NCI-H1105 (cell line): ENCODE measurements at regions not wholly inside any gene's neighbourhood (a gene's known extent, or its start where the extent isn't known, plus 50 kb on each side); places are given as distances from the start of the nearest gene placed in this dataset.

Source experiments
- DNase-seq: peaks from one replicate; lab custom pipeline; 2025; lab: John Stamatoyannopoulos, UW

DNA sequence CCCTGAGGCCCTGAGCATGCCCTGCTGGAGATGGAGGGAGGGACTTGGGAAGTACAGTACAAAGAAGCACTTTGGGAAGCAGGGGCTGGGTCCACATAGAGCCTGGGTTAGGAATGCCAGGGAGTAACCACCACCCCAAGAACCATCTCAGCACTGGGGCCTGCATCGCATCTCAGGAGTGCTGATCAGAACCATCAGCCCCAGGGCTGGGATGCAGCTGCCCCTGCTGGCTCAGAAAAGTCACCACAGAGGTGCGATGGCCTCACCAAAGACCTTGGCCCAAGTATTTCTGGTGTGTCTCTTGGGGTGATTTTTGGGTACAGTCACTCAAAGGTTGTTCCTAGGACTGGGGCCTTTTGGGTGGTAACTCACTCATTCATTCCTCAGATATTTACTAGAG is 236.8 kb upstream of the MVB12B start:
- no peak for DNase-seq

- no peak for DNase-seq
Observed at GRCh38 chr9:126093771-126094170, 232.9 kb upstream of the MVB12B start.

- DNase-seq = no peak
Observed at GRCh38 chr9:126095546-126096190, 231.0 kb upstream of the MVB12B start.

- no peak for DNase-seq
Observed at GRCh38 chr9:126096340-126096739, 230.3 kb upstream of the MVB12B start.

GRCh38 chr9:126097679-126098078 is 228.9 kb upstream of the MVB12B start:
- no peak for DNase-seq

GRCh38 chr9:126106404-126106803 is 220.2 kb upstream of the MVB12B start:
- DNase-seq = no peak

DNA sequence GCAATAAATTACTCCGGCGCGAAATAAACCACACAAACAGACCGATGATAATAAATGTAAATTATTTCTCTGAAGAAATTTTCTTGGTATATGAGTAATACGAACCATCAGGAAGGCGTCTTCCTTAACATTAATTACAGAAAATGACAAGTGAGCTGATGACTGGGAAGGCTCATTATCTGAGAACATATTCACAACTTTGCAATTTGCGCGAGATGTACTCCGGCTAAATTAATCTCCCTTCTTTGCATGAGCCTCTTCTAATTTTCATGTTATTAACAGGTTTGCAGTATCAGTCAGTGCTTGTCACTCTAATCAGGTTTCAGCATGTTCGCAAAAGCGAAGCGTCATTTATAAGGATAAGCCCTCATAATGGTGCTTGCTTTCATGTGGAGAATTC is 218.9 kb upstream of the MVB12B start:
- DNase-seq = no peak

GRCh38 chr9:126108240-126108639 is 218.4 kb upstream of the MVB12B start:
- DNase-seq = no peak

DNA sequence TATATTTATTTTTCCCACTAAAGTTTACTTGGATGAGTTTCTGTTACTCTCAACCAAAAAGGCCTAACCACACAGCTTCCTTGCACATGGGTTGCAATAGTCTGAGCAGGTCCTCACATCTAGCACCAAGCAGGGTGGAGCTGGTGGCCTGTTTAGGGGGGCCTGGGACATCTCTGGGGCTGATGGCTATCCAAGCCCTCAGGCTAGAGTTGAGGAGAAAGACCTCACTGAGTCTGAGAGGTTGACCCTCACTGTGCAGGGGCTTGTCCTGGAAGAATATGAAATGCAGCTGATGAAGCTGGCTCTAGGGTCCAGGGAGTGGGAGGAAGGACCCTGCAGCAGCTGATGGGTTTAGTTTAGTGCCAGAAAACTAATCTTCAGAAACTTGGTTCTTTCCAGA is 217.1 kb upstream of the MVB12B start:
- no peak for DNase-seq

DNA sequence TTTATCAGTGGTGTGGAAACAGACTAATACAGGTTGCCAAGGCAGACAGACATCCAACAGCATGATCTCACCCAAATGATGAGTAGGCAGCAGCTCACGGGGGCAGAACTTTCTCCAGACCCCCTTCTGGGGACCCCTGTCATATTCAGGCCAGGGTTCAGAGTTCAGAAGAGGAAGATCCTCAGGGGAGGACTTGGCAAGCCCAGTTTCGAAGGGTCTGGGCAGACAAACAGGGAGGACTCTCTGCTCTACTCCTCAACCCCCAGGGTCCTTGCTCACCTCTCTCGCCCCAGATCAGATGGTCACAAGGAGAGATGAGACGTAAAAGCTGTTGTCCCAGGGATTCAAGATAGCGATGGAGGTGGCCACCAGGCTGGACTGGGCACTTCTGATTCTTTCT is 215.1 kb upstream of the MVB12B start:
- no peak for DNase-seq

DNA sequence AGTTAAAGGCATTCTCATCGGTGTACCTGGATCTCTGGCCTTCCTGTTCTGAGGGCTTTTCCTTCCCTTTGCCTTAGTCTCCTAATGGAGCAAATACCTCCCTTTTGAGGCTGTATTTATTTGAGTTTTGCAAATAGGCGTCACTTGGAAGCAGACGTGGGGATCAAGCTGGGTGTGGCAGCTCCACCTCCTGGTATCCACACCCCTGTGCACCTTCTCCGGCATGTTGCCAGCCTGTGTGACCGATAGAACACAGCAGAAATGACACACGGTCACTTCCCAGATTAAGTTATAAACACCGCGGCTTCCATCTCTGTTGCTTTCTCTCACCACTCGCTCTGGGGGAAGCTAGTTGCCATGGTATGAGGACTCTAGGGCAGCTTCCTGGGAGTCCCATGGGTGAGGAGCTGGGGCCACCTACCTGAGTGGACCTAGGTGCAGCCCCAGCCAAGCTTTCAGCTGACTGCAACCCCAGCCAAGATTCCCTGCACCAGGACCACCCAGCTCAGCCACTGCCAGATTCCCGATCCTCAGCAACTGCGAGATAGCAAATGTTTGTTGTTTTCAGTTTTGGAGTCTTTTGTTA is 214.4 kb upstream of the MVB12B start:
- no peak for DNase-seq

GRCh38 chr9:126113176-126113575 is 213.5 kb upstream of the MVB12B start:
- no peak for DNase-seq

DNA sequence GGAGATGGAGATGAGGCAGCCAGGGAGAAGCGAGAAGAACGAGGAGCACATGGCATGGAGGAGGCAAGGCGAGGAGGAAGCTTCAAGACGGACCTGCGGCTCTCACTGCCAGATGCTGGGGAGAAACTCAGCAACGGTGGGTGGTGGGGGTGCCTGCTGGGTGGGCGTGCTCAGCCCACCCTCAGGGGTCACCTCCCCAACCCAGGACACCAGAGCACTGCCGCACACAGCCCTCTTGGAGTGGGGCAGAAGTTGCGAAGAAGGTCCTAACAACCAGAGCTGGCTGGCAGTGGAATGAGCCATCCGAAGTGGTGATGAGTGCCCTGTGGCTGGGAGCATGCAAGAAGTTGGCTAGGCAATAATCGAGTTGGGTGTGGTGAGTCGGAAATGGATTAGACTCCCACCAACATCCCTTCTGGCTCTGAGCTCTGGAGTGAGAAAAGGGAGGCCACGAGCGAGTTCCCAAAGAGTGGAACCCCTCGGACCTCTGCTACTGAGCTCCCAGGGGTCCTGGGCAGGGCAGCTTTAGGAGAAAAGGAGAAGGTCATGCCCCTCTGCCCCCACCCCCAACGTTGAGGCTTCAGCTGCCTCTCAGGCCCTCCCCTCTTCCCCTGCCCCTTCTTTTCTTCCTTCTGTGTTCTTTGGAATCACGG is 212.7 kb upstream of the MVB12B start:
- DNase-seq = no peak

GRCh38 chr9:126114409-126114760 is 212.2 kb upstream of the MVB12B start:
- DNase-seq = no peak

DNA sequence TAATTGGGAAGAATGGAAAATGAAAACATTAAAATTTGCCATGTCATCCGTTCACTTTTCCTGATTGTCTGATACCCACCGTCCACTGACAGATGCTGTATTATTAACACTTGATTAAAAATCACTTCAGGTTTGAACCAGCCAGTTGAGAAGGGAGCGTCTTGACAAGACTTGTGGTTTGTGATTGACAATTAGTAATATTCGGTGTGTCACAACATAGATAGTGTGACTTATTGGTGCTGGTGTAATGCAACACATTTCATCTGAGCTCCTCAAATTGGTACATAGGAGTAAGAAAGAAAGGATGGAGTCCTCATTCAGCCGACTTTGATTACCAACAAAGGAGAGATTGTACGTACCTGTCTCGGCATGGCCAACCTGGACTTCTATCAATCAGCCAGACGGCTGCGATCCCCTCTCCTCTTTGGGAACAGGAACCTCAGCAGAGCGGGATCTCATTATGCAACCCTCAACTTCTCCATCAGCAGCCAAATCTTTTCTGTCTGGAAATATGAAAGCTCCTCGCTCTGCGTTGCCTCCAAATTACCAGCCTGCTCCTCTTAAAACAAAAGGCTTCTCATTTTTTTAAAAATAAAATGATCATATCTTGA is 211.7 kb upstream of the MVB12B start:
- no peak for DNase-seq

- no peak for DNase-seq
Observed at GRCh38 chr9:126116351-126117157, 210.1 kb upstream of the MVB12B start.

DNA sequence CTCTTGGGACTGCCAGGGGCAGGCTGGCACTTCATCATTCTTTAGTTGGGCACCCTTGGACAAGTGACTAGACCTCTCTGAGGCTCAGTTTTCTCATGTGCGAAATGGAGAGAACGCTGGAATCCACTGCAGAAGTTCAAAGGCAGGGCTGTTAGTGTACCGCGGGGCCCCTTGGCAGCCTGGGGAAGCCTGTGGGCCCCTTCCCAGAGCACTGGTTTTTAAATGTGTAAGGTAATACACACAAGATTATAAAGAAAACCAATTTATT is 209.5 kb upstream of the MVB12B start:
- no peak for DNase-seq

- no peak for DNase-seq
Observed at GRCh38 chr9:126117631-126118030, 209.0 kb upstream of the MVB12B start.

DNA sequence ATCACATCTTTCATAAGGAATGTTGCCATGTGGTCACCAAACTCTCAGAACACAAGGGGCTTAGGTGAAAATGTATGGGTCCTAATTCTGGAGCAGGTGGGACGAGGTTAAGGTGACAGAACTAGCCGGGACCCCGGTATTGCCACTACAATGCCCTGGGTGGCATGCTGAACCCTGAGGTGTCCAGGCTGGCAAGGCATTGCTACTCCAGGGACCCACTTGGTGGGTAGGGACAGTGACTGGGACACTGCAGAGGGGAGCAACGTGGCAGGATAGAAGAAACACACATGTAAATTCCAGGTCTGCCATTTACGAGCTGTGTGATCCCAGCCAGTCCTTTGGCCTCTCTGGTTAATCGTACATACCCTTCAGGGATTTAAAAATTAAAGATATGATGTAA is 206.9 kb upstream of the MVB12B start:
- DNase-seq = no peak

GRCh38 chr9:126122901-126123616 is 203.6 kb upstream of the MVB12B start:
- DNase-seq = no peak

- DNase-seq = no peak
Observed at GRCh38 chr9:126123927-126124326, 202.7 kb upstream of the MVB12B start.

DNA sequence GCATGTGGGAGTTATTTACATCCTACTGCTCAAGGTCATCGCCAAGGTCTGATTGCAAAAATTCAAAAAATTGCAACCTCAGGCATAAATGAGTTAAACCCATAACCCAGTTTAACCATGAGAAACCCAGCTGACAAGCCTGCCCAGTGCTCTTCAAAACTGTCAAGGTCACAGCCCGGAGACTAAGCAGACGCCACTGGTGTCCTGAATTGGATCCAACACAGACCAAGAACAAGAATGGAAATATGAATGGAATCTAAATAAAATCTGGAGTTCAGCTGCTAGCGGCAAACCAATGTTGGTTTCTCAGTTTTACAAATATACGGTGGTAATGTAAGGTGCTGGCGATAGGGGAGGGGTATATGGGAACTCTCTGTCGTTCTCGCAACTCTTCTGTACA is 201.5 kb upstream of the MVB12B start:
- DNase-seq = no peak
